SK-N-SH treated with all-trans-retinoic acid at 6 μM for 48 hours (cell line): ENCODE measurements at regions not wholly inside any gene's neighbourhood (a gene's known extent, or its start where the extent isn't known, plus 50 kb on each side); places are given as distances from the start of the nearest gene placed in this dataset.

ENCODE experiments used
- ARNTL ChIP-seq: fragments of 450-650 bp; formaldehyde crosslinking; IDR thresholded peaks from 2 replicates; pipeline ENCODE4 v1.5.0; 2020; ENCODE audit warnings: low read depth, mild to moderate bottlenecking, moderate library complexity, borderline replicate concordance
- CREB5 ChIP-seq: fragments of 250-450 bp; sonication (Bioruptor Pico); IDR thresholded peaks from 2 replicates; pipeline ENCODE4 v1.5.1; 2020; ENCODE audit warnings: low read depth, mild to moderate bottlenecking, moderate library complexity
- CSDC2 ChIP-seq: fragments of 250-450 bp; sonication (Bioruptor Pico); IDR thresholded peaks from 2 replicates; pipeline ENCODE4 v1.5.0; 2020; ENCODE audit warnings: mild to moderate bottlenecking, moderate library complexity
- ESRRG ChIP-seq: fragments of 250-450 bp; sonication (Bioruptor Pico); IDR thresholded peaks from 2 replicates; pipeline ENCODE4 v1.6.1; 2021; ENCODE audit warnings: mild to moderate bottlenecking
- GLIS3 ChIP-seq: fragments of 250-450 bp; sonication (Bioruptor Pico); IDR thresholded peaks from 2 replicates; pipeline ENCODE4 v1.5.0; 2020; ENCODE audit warnings: mild to moderate bottlenecking, moderate library complexity
- PATZ1 ChIP-seq: fragments of 250-450 bp; sonication (Bioruptor Pico); IDR thresholded peaks from 2 replicates; pipeline ENCODE4 v1.8.0; 2020; ENCODE audit warnings: mild to moderate bottlenecking, moderate library complexity, borderline replicate concordance
- RARB ChIP-seq: fragments of 250-450 bp; sonication (Bioruptor Pico); IDR thresholded peaks from 2 replicates; pipeline ENCODE4 v1.8.0; 2021; ENCODE audit warnings: mild to moderate bottlenecking, moderate library complexity
- SNAI2 ChIP-seq: fragments of 250-450 bp; sonication (Bioruptor Pico); IDR thresholded peaks from 2 replicates; pipeline ENCODE4 v1.5.0; 2020; ENCODE audit warnings: mild to moderate bottlenecking, moderate library complexity
- TOX ChIP-seq: fragments of 250-450 bp; sonication (Bioruptor Pico); IDR thresholded peaks from 2 replicates; pipeline ENCODE4 v1.8.0; 2021; ENCODE audit warnings: mild to moderate bottlenecking, moderate library complexity, borderline replicate concordance
- ZFP3 ChIP-seq: fragments of 250-450 bp; sonication (Bioruptor Pico); IDR thresholded peaks from 2 replicates; pipeline ENCODE4 v1.5.0; 2020; ENCODE audit warnings: mild to moderate bottlenecking, moderate library complexity
- ZNF8 ChIP-seq: fragments of 450-650 bp; formaldehyde crosslinking; IDR thresholded peaks from 2 replicates; pipeline ENCODE4 v1.5.0; 2020; ENCODE audit warnings: mild to moderate bottlenecking, moderate library complexity

- TF ChIP-seq ZFP3 (CRISPR knock-in tag) (no peak), ZNF8 (CRISPR knock-in tag) (no peak), CSDC2 (CRISPR knock-in tag) (no peak), RARB (CRISPR knock-in tag) (no peak), TOX (CRISPR knock-in tag) (no peak), PATZ1 (no peak), GLIS3 (CRISPR knock-in tag) (no peak), ARNTL (CRISPR knock-in tag) (no peak), ESRRG (CRISPR knock-in tag) (no peak), CREB5 (no peak), SNAI2 (CRISPR knock-in tag) (no peak)
Measured at GRCh38 chr10:78578929-78579328, 489.8 kb upstream of the ZMIZ1 start.
